ENCODE measurements at regions not wholly inside any gene's neighbourhood (a gene's known extent, or its start where the extent isn't known, plus 50 kb on each side); places are given as distances from the start of the nearest gene placed in this dataset.

DNA sequence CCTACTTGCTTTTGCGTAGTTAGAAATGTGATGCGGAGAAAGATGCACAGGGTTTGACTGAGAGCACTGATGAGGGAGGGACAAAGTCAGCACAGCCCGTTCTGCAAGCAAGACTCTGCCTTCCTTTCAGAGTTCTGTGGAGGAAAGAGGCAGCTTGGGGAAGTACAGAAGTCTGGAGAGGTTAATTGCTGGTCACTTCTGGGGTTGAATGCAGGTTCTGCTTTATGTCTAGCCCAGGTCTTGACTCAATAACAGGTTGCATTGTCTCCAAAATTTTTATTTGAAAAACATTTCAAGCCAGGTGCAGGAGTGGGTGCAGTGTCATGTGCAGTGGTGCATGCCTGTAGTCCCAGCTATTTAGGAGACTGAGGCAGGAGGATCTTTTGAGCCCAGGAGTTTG lies 461.7 kb downstream of the NR2F2 start:
- CTCF ChIA-PET (ENCODE audit: unreplicated experiment) = no interaction called here
- Histone ChIP-seq H3K36me3 (ENCODE audit: insufficient read depth, low read length) (no peaks in the 10 kb centered on the region), H4K20me1 (ENCODE audit: insufficient read depth, low read length) (no peaks in the 10 kb centered on the region), H3K27ac (ENCODE audit: low read depth, low read length, poor library complexity, severe bottlenecking) (no peak overlapping the region), H3K4me1 (ENCODE audit: insufficient read depth, low read length, poor library complexity, severe bottlenecking) (no peaks in the 10 kb centered on the region), H3K9me2 (ENCODE audit: insufficient read depth, low read length) (no peaks in the 10 kb centered on the region), H2AFZ (ENCODE audit: low read length) (no peak overlapping the region), H3K4me2 (ENCODE audit: low read length) (no peak overlapping the region), H3K79me2 (ENCODE audit: insufficient read depth, low read depth, low read length) (no peaks in the 10 kb centered on the region), H3K4me3 (ENCODE audit: low read depth, low read length, poor library complexity, severe bottlenecking) (no peak overlapping the region), H3K9me3 (ENCODE audit: low read length) (no peaks in the 10 kb centered on the region)
- intact Hi-C loops (cut with micrococcal nuclease; ENCODE audit: unreplicated experiment) = no loop called here
- TF ChIP-seq, protein P1, sequence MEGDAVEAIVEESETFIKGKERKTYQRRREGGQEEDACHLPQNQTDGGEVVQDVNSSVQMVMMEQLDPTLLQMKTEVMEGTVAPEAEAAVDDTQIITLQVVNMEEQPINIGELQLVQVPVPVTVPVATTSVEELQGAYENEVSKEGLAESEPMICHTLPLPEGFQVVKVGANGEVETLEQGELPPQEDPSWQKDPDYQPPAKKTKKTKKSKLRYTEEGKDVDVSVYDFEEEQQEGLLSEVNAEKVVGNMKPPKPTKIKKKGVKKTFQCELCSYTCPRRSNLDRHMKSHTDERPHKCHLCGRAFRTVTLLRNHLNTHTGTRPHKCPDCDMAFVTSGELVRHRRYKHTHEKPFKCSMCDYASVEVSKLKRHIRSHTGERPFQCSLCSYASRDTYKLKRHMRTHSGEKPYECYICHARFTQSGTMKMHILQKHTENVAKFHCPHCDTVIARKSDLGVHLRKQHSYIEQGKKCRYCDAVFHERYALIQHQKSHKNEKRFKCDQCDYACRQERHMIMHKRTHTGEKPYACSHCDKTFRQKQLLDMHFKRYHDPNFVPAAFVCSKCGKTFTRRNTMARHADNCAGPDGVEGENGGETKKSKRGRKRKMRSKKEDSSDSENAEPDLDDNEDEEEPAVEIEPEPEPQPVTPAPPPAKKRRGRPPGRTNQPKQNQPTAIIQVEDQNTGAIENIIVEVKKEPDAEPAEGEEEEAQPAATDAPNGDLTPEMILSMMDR (conservative IDR thresholded peaks at IDR 0.05; ENCODE audit: low read length) = no peak
- no peak for TF ChIP-seq EZH2phosphoT487 (IDR thresholded peaks at IDR 0.05; ENCODE audit: borderline replicate concordance, low read depth, low read length)
- DNase-seq (ENCODE audit: low spot score) = no peak
- POLR2A ChIA-PET = no interaction called here
- BruUV-seq (replicated peaks) = no TSS peak

GRCh38 chr15:96796841-96797240 lies 466.3 kb downstream of the NR2F2 start:
- Histone ChIP-seq H3K9me2 (ENCODE audit: insufficient read depth, low read length) (no peaks in the 10 kb centered on the region), H3K27ac (ENCODE audit: low read depth, low read length, poor library complexity, severe bottlenecking) (no peak overlapping the region), H2AFZ (ENCODE audit: low read length) (no peak overlapping the region), H3K4me2 (ENCODE audit: low read length) (no peak overlapping the region), H3K4me3 (ENCODE audit: low read depth, low read length, poor library complexity, severe bottlenecking) (no peak overlapping the region), H3K4me1 (ENCODE audit: insufficient read depth, low read length, poor library complexity, severe bottlenecking) (no peaks in the 10 kb centered on the region), H3K79me2 (ENCODE audit: insufficient read depth, low read depth, low read length) (no peaks in the 10 kb centered on the region), H4K20me1 (ENCODE audit: insufficient read depth, low read length) (no peaks in the 10 kb centered on the region), H3K9me3 (ENCODE audit: low read length) (no peaks in the 10 kb centered on the region), H3K36me3 (ENCODE audit: insufficient read depth, low read length) (no peaks in the 10 kb centered on the region)
- intact Hi-C loops (cut with micrococcal nuclease; ENCODE audit: unreplicated experiment) = no loop called here
- ChIA-PET CTCF (ENCODE audit: unreplicated experiment) (no interaction called here), POLR2A (interaction anchor here (0.6 kb wide), 1 partner anchor 43 kb away, joined by 4 read pairs; no protein-coding TSS in a partner anchor)
- DNase-seq (ENCODE audit: low spot score) = no peak
- TF ChIP-seq EZH2phosphoT487 (IDR thresholded peaks at IDR 0.05; ENCODE audit: borderline replicate concordance, low read depth, low read length) = no peak
- TF ChIP-seq, protein P1 (conservative IDR thresholded peaks at IDR 0.05; ENCODE audit: low read length) = no peak
- BruUV-seq (replicated peaks) = no TSS peak

DNA sequence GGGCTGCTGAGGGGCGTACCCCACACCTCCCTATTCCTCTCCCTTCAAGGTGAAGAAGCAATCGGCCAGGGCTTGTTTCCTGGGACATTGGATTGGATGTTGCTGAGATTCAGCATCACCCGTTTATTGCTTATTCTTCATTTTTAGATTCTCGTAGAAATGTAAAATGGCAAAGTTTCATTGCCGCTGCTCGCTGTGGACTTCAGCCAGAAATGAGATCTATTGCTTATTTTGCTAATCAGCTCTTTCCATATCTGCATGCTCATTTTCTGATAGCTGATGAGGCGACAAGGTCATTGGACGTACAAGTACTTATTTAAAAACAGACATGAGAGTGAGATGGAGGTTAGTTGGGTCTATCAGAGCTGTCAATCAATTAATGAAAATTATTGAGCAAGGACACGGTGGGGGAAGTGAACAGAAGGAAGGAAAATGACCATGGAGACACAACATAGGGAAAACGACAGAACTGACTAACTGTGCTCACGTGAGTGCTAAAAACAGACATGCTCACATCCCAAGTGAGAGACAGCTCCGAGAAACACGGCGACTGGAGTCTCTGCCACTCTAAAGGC lies 471.2 kb downstream of the NR2F2 start:
- TF ChIP-seq, protein P1 (conservative IDR thresholded peaks at IDR 0.05; ENCODE audit: low read length) = no peak
- POLR2A ChIA-PET = no interaction called here
- intact Hi-C loops (cut with micrococcal nuclease; ENCODE audit: unreplicated experiment) = no loop called here

More for the DNA sequence above, 471.2 kb downstream of the NR2F2 start:
- Histone ChIP-seq H3K4me3 (ENCODE audit: low read depth, low read length, poor library complexity, severe bottlenecking) (no peak overlapping the region), H3K4me2 (ENCODE audit: low read length) (no peak overlapping the region), H2AFZ (ENCODE audit: low read length) (no peak overlapping the region), H3K9me3 (ENCODE audit: low read length) (no peaks in the 10 kb centered on the region), H3K27ac (ENCODE audit: low read depth, low read length, poor library complexity, severe bottlenecking) (no peak overlapping the region), H3K36me3 (ENCODE audit: insufficient read depth, low read length) (no peaks in the 10 kb centered on the region), H4K20me1 (ENCODE audit: insufficient read depth, low read length) (no peaks in the 10 kb centered on the region), H3K79me2 (ENCODE audit: insufficient read depth, low read depth, low read length) (no peaks in the 10 kb centered on the region), H3K4me1 (ENCODE audit: insufficient read depth, low read length, poor library complexity, severe bottlenecking) (no peaks in the 10 kb centered on the region), H3K9me2 (ENCODE audit: insufficient read depth, low read length) (no peaks in the 10 kb centered on the region)
- no TSS peak for BruUV-seq (replicated peaks)
- CTCF ChIA-PET (ENCODE audit: unreplicated experiment) = no interaction called here
- no peak for DNase-seq (ENCODE audit: low spot score)
